Right lobe of liver (tissue), 6 donors: ENCODE measurements at regions not wholly inside any gene's neighbourhood (a gene's known extent, or its start where the extent isn't known, plus 50 kb on each side); places are given as distances from the start of the nearest gene placed in this dataset.

Experiments
- ATAC-seq, 4 donors: fragments of 200-7000 bp; cut with Tn5 transposase; one replicate each; pipeline ENCODE4 v1.9.1; 2020; ENCODE audit warnings: mild to moderate bottlenecking in 4 of 4, moderate library complexity in 4 of 4
- DNase-seq, 3 donors: peaks; one replicate each; pipeline ENCODE4 v3.0.0-alpha.2; 2020
- H3K27ac ChIP-seq, 3 donors: fragments of 200-600 bp; one replicate each; pipeline ENCODE4 v1.8.0; 2022
- H3K27me3 ChIP-seq, 2 donors: fragments of 200-600 bp; one replicate each; pipeline ENCODE4 v1.8.0; 2022
- H3K36me3 ChIP-seq, 4 donors: fragments of 200-600 bp; sonication (generic) in 1 of 4; one replicate each; pipeline versions ENCODE4 v1.5.1 to v1.8.0; 2017 to 2022; ENCODE audit warnings: control low read depth in 1 of 4
- H3K4me1 ChIP-seq, 4 donors: fragments of 200-600 bp; sonication (generic) in 1 of 4; one replicate each; pipeline versions ENCODE4 v1.5.1 to v1.8.0; 2017 to 2022; ENCODE audit warnings: control low read depth in 1 of 4
- H3K4me3 ChIP-seq, 3 donors: fragments of 200-600 bp; one replicate each; pipeline ENCODE4 v1.8.0; 2022
- H3K9me3 ChIP-seq, 4 donors: fragments of 200-600 bp; sonication (generic) in 1 of 4; one replicate each; pipeline versions ENCODE4 v1.5.1 to v1.8.0; 2017 to 2022; ENCODE audit warnings: control low read depth in 1 of 4
- CTCF ChIP-seq, 4 donors: fragments of 200-600 bp in 3 of 4; fragments of 450-650 bp in 1 of 4; IDR thresholded peaks; one replicate each; pipeline versions ENCODE4 v1.5.1 to v1.8.0; 2016 to 2022; ENCODE audit warnings: antibody characterized with exemption in 4 of 4, mild to moderate bottlenecking in 2 of 4
- POLR2A ChIP-seq: fragments of 450-650 bp; IDR thresholded peaks from one replicate; pipeline ENCODE4 v1.6.1; 2017; ENCODE audit warnings: antibody characterized with exemption, mild to moderate bottlenecking
- WGBS: methylation state at CpG from one replicate; pipeline ENCODE4 v1.1.6; 2018; ENCODE audit warnings: low coverage, low lambda C conversion rate; ENCODE audit not compliant: insufficient coverage; ENCODE audit errors: missing lambda C conversion rate; 5-methylcytosine and 5-hydroxymethylcytosine counted together
- intact Hi-C, 2 donors: fragments of 100-400 bp; cut with DNase I; formaldehyde crosslinking; loops; one replicate each; pipeline versions ENCODE4 v1.11.2 to v1.14.1; 2022
- donor health status: DM: no; HTN: yes; CAD: no.
- donor health status: DM: no; HTN: no; CAD: no.
- donor health status: DM: no; HTN: no; CAD: no.
- donor health status: DM: no; HTN: yes; CAD: no.
- donor health status: DM: no; HTN: yes; CAD: no.

- H3K9me3 ChIP-seq, result no peaks in the 10 kb centered on the region
Measured at GRCh38 chr13:81577601-81578195, 1236.8 kb upstream of the SPRY2 start.

GRCh38 chr13:81568824-81569223 lies 1227.9 kb upstream of the SPRY2 start:
- intact Hi-C loops, result no loop called here
- no peak for ATAC-seq

More at GRCh38 chr13:81577601-81578195, 1236.8 kb upstream of the SPRY2 start:
- H3K27ac ChIP-seq, result no peak overlapping the region
- H3K4me3 ChIP-seq, result no peak overlapping the region
- H3K36me3 ChIP-seq, result no peaks in the 10 kb centered on the region
- TF ChIP-seq CTCF (IDR thresholded peaks at IDR 0.05), result no peak
- no peak for TF ChIP-seq POLR2A
- ATAC-seq (no peak), DNase-seq (no peak)
- 44% methylated on average over 2 of the region's 2 CpGs for WGBS
- intact Hi-C loops, result no loop called here
- no peaks in the 10 kb centered on the region for H3K4me1 ChIP-seq
- no peaks in the 10 kb centered on the region for H3K27me3 ChIP-seq

GRCh38 chr13:81565849-81566248 lies 1224.9 kb upstream of the SPRY2 start:
- Histone ChIP-seq H3K4me1 (no peaks in the 10 kb centered on the region), H3K36me3 (no peaks in the 10 kb centered on the region), H3K4me3 (no peak overlapping the region), H3K27me3 (peaks cover 0 to 4% of the 10 kb centered on the region in 2 donors), H3K9me3 (no peaks in the 10 kb centered on the region), H3K27ac (no peak overlapping the region)
- WGBS, result 76% methylated on average over 1 of the region's 1 CpG
- ATAC-seq, result no peak
- no peak for TF ChIP-seq POLR2A
- no peak for TF ChIP-seq CTCF (IDR thresholded peaks at IDR 0.05)
- intact Hi-C loops, result no loop called here
- DNase-seq, result no peak

More at GRCh38 chr13:81568824-81569223, 1227.9 kb upstream of the SPRY2 start:
- DNase-seq, result no peak
- Histone ChIP-seq H3K27ac (no peak overlapping the region), H3K27me3 (peaks cover 0 to 4% of the 10 kb centered on the region in 2 donors), H3K4me1 (no peaks in the 10 kb centered on the region), H3K36me3 (no peaks in the 10 kb centered on the region), H3K9me3 (no peaks in the 10 kb centered on the region), H3K4me3 (no peak overlapping the region)
- 35% methylated on average over 3 of the region's 3 CpGs for WGBS
- no peak for TF ChIP-seq POLR2A
- no peak for TF ChIP-seq CTCF (IDR thresholded peaks at IDR 0.05)

- DNase-seq (no peak), ATAC-seq (no peak)
- no peak for TF ChIP-seq CTCF (IDR thresholded peaks at IDR 0.05)
- TF ChIP-seq POLR2A, result no peak
- Histone ChIP-seq H3K27me3 (peaks cover 0 to 4% of the 10 kb centered on the region in 2 donors), H3K4me3 (no peak overlapping the region), H3K36me3 (no peaks in the 10 kb centered on the region), H3K27ac (no peak overlapping the region), H3K4me1 (no peaks in the 10 kb centered on the region), H3K9me3 (no peaks in the 10 kb centered on the region)
- intact Hi-C loops, result no loop called here
Measured at GRCh38 chr13:81563091-81563490, 1222.2 kb upstream of the SPRY2 start.

GRCh38 chr13:81562598-81562997 lies 1221.7 kb upstream of the SPRY2 start:
- Histone ChIP-seq H3K4me1 (no peaks in the 10 kb centered on the region), H3K27ac (no peak overlapping the region), H3K27me3 (peaks cover 0 to 4% of the 10 kb centered on the region in 2 donors), H3K36me3 (no peaks in the 10 kb centered on the region), H3K4me3 (no peak overlapping the region), H3K9me3 (no peaks in the 10 kb centered on the region)
- intact Hi-C loops, result no loop called here
- DNase-seq (no peak), ATAC-seq (no peak)
- 38% methylated on average over 2 of the region's 2 CpGs for WGBS
- TF ChIP-seq CTCF (IDR thresholded peaks at IDR 0.05) (no peak), POLR2A (no peak)
